IMR-90 (cell line): ENCODE measurements at regions not wholly inside any gene's neighbourhood (a gene's known extent, or its start where the extent isn't known, plus 50 kb on each side); places are given as distances from the start of the nearest gene placed in this dataset.
A peak's percentile ranks its signal among the peaks of the same experiment; 100 is the strongest.

Source experiments
- ATAC-seq: fragments of 200-7000 bp; cut with Tn5 transposase; 2 replicates; pipeline ENCODE4 v1.9.1; 2020; ENCODE audit warnings: low read depth, mild to moderate bottlenecking, moderate library complexity
- BruUV-seq: library from RNA; stranded (reverse); fragments of 400-500 nt; replicated peaks from 2 replicates; lab custom pipeline; 2021; lab: Mats Ljungman, UMichigan
- CTCF ChIA-PET: fragments of 300-600 bp; formaldehyde crosslinking; extraction: SDS; loops from one replicate; lab custom pipeline; 2021; ENCODE audit warnings: antibody characterized with exemption; lab: Yijun Ruan, JAX
- POLR2A ChIA-PET: fragments of 300-600 bp; sonication (Branson Sonifier 250); formaldehyde crosslinking; loops from one replicate; lab custom pipeline; 2022; ENCODE audit warnings: antibody characterized with exemption; ENCODE audit not compliant: unreplicated experiment; lab: Charles Lee
- DNase-seq: peaks from one replicate; pipeline ENCODE4 v3.0.0; 2013
- H2AFZ ChIP-seq: replicated peaks from 2 replicates; pipeline ENCODE3; 2013; ENCODE audit warnings: low read length, mild to moderate bottlenecking; ENCODE audit not compliant: poor library complexity
- H2AK5ac ChIP-seq: 2 replicates; pipeline ENCODE4 v1.6.1; 2013; ENCODE audit warnings: low read depth, low read length, inconsistent platforms
- H2AK9ac ChIP-seq: replicated peaks from 2 replicates; pipeline ENCODE3; 2013; ENCODE audit warnings: mild to moderate bottlenecking, low read depth, low read length, moderate library complexity; ENCODE audit not compliant: poor library complexity
- H2BK120ac ChIP-seq: 2 replicates; pipeline ENCODE4 v1.6.1; 2013; ENCODE audit warnings: low read depth, low read length, inconsistent platforms
- H2BK15ac ChIP-seq: 3 replicates; pipeline ENCODE4 v1.6.1; 2013; ENCODE audit warnings: low read depth, low read length, inconsistent platforms
- H2BK20ac ChIP-seq: 2 replicates; pipeline ENCODE4 v1.6.1; 2013; ENCODE audit warnings: low read depth, mild to moderate bottlenecking, inconsistent platforms, low read length, moderate library complexity
- H2BK5ac ChIP-seq: 2 replicates; pipeline ENCODE4 v1.6.1; 2013; ENCODE audit warnings: mild to moderate bottlenecking, low read depth, low read length, inconsistent platforms; ENCODE audit not compliant: poor library complexity, severe bottlenecking
- H3K14ac ChIP-seq: replicated peaks from 2 replicates; pipeline ENCODE4 v1.6.1; 2013; ENCODE audit warnings: low read depth, low read length, inconsistent platforms
- H3K18ac ChIP-seq: 2 replicates; pipeline ENCODE4 v1.6.1; 2013; ENCODE audit warnings: low read depth, low read length, control low read depth
- H3K23ac ChIP-seq: 2 replicates; pipeline ENCODE4 v1.6.1; 2013; ENCODE audit warnings: low read depth, low read length, inconsistent platforms
- H3K27ac ChIP-seq: 2 replicates; pipeline ENCODE4 v1.5.1; 2013; ENCODE audit warnings: mild to moderate bottlenecking, control low read depth, low read length; ENCODE audit not compliant: insufficient read depth
- H3K27me3 ChIP-seq: 2 replicates; pipeline ENCODE4 v1.6.1; 2013; ENCODE audit warnings: low read length; ENCODE audit not compliant: control insufficient read depth, insufficient read depth
- H3K36me3 ChIP-seq: 2 replicates; pipeline ENCODE4 v1.6.1; 2013; ENCODE audit warnings: low read length, mixed read lengths; ENCODE audit not compliant: control insufficient read depth, insufficient read depth
- H3K4ac ChIP-seq: 2 replicates; pipeline ENCODE4 v1.6.1; 2013; ENCODE audit warnings: low read depth, low read length, inconsistent platforms
- H3K4me1 ChIP-seq: 2 replicates; pipeline ENCODE4 v1.6.1; 2013; ENCODE audit warnings: low read length, mixed read lengths; ENCODE audit not compliant: control insufficient read depth, insufficient read depth
- H3K4me2 ChIP-seq: 2 replicates; pipeline ENCODE4 v1.6.1; 2013; ENCODE audit warnings: low read depth, mild to moderate bottlenecking, control low read depth, low read length, moderate library complexity
- H3K4me3 ChIP-seq: 2 replicates; pipeline ENCODE4 v1.5.1; 2013; ENCODE audit warnings: low read depth, mild to moderate bottlenecking, control low read depth, low read length, moderate library complexity; ENCODE audit not compliant: insufficient read depth
- H3K56ac ChIP-seq: 2 replicates; pipeline ENCODE4 v1.6.1; 2013; ENCODE audit warnings: low read length, inconsistent platforms; ENCODE audit not compliant: insufficient read depth; ENCODE audit errors: extremely low read depth
- H3K79me1 ChIP-seq, 2 experiments: 2 replicates each; pipeline ENCODE4 v1.6.1; 2013; ENCODE audit warnings: low read length in 2 of 2, inconsistent platforms in 1 of 2, low read depth in 1 of 2
- H3K9ac ChIP-seq: 2 replicates; pipeline ENCODE4 v1.6.1; 2013; ENCODE audit warnings: low read depth, low read length, control low read depth
- H3K9me1 ChIP-seq: 2 replicates; pipeline ENCODE4 v1.6.1; 2013; ENCODE audit warnings: low read length, inconsistent platforms; ENCODE audit not compliant: insufficient read depth
- H3K9me3 ChIP-seq: 2 replicates; pipeline ENCODE4 v1.6.1; 2013; ENCODE audit warnings: low read length; ENCODE audit not compliant: control insufficient read depth, insufficient read depth
- H4K20me1 ChIP-seq: 2 replicates; pipeline ENCODE4 v1.6.1; 2013; ENCODE audit warnings: low read length, inconsistent platforms; ENCODE audit not compliant: insufficient read depth
- H4K5ac ChIP-seq: 2 replicates; pipeline ENCODE4 v1.6.1; 2013; ENCODE audit warnings: mild to moderate bottlenecking, low read depth, low read length, control low read depth
- H4K8ac ChIP-seq, 2 experiments: 2 replicates each; pipeline ENCODE4 v1.6.1; 2013; ENCODE audit warnings: low read depth in 2 of 2, low read length in 2 of 2, control low read depth in 1 of 2, inconsistent platforms in 1 of 2
- H4K91ac ChIP-seq: 2 replicates; pipeline ENCODE4 v1.6.1; 2013; ENCODE audit warnings: low read depth, low read length, inconsistent platforms; ENCODE audit not compliant: insufficient read depth
- BHLHE40 ChIP-seq: fragments of 150-350 bp; IDR thresholded peaks from 2 replicates; pipeline ENCODE4 v1.6.1; 2016; ENCODE audit warnings: mild to moderate bottlenecking, low read depth, low read length
- CEBPB ChIP-seq: IDR thresholded peaks from 2 replicates; pipeline ENCODE4 v1.6.1; 2012; ENCODE audit warnings: low read depth, low read length, improper control_type of control experiment
- CHD1 ChIP-seq: IDR thresholded peaks from 2 replicates; pipeline ENCODE4 v1.6.1; 2012; ENCODE audit warnings: low read depth, low read length, improper control_type of control experiment
- FOS ChIP-seq: fragments of 150-350 bp; IDR thresholded peaks from 2 replicates; pipeline ENCODE4 v1.6.1; 2016; ENCODE audit warnings: low read depth, low read length
- MAFK ChIP-seq: IDR thresholded peaks from 2 replicates; pipeline ENCODE4 v1.6.1; 2012; ENCODE audit warnings: low read depth, low read length, improper control_type of control experiment
- MAZ ChIP-seq: IDR thresholded peaks from 2 replicates; pipeline ENCODE4 v1.6.1; 2012; ENCODE audit warnings: low read depth, mild to moderate bottlenecking, low read length, improper control_type of control experiment, moderate library complexity, borderline replicate concordance
- MXI1 ChIP-seq: IDR thresholded peaks from 2 replicates; pipeline ENCODE4 v1.6.1; 2012; ENCODE audit warnings: low read depth, mild to moderate bottlenecking, low read length, moderate library complexity, borderline replicate concordance
- POLR2A ChIP-seq: IDR thresholded peaks from 2 replicates; pipeline ENCODE4 v1.6.1; 2012; ENCODE audit warnings: mild to moderate bottlenecking, low read depth, low read length
- RCOR1 ChIP-seq: IDR thresholded peaks from 2 replicates; pipeline ENCODE4 v1.6.1; 2012; ENCODE audit warnings: mild to moderate bottlenecking, low read length, improper control_type of control experiment; ENCODE audit not compliant: insufficient replicate concordance
- SMC3 ChIP-seq: fragments of 150-350 bp; IDR thresholded peaks from 2 replicates; pipeline ENCODE4 v1.6.1; 2016; ENCODE audit warnings: low read depth, mild to moderate bottlenecking, antibody characterized with exemption, low read length, moderate library complexity
- WGBS, 2 experiments: methylation state at CpG; one replicate each; pipeline versions ENCODE4 v1.1.5 to v1.1.7; 2013; ENCODE audit warnings: missing lambda C conversion rate in 2 of 2; ENCODE audit not compliant: insufficient read length in 1 of 2; ENCODE audit errors: extremely low coverage in 2 of 2; 5-methylcytosine and 5-hydroxymethylcytosine counted together
- dilution Hi-C: fragments of 300-500 bp; cut with HindIII; formaldehyde crosslinking; loops from one replicate; pipeline ENCODE4 v1.14.3; 2018; ENCODE audit warnings: low sequenced_read_pairs; ENCODE audit not compliant: unreplicated experiment
- in situ Hi-C: fragments of 300-500 bp; cut with MboI; formaldehyde crosslinking; loops from 3 replicates; pipeline ENCODE4 v1.14.3; 2019; ENCODE audit warnings: low sequenced_read_pairs, inconsistent platforms, mixed read lengths
- intact Hi-C: fragments of 100-400 bp; cut with micrococcal nuclease; formaldehyde crosslinking; loops from 2 replicates; pipeline ENCODE4 v1.10.0; 2022
- TF ChIP-seq, protein P1 (sequence below): fragments of 150-350 bp; IDR thresholded peaks from 2 replicates; pipeline ENCODE4 v1.6.1; 2017; ENCODE audit warnings: mild to moderate bottlenecking, antibody characterized with exemption, low read length, low read depth
- TF ChIP-seq, protein P2 (sequence below): fragments of 150-350 bp; IDR thresholded peaks from 2 replicates; pipeline ENCODE4 v1.6.1; 2016; ENCODE audit warnings: low read depth, mild to moderate bottlenecking, low read length, moderate library complexity, borderline replicate concordance

DNA sequence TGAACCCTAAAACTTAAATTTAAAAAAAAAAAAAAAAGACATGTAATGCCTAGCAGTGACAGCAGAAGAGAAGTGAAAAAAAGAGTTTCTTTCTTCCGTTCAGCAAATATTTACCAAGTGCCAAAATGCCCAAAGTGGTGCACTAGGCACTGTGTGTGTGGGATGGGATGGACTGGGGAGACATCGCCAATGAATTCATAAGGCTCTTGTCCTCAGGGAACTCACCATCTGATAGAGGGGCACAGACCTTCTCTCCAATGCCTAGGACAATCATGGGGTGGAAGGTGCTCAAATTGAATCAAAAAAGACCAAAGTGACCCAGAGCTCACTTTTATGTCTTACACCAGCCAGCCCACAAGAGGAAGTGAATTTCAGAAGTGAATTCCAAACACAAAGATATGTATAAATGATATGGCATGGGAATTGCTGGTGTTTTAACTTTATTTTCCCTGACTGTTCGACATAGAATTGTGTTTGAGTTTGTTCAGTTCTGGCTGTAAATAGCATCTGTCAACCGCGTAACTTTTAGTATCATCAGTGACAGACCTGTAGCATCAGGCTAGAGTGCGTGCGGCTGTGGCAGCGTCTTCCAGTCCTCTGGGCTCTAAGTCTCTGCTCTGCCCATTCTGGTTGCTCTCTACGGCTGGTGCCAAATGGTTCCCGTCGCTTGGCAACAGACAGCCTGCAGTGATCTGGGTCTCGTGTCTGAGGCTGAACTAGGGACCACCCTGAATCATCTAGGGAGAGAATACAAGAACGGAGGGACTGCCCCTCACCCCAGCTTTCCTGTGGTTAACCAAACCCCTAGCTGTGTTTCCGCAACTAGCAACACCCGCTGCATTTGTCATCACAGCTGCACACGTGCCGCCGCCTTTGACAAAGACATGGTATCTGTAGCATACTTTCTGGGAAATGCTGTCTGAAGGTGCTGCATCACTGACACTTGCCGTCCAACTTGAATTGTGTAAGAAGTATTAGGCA is 154.0 kb upstream of the THBS1 start:
- no TSS peak for BruUV-seq
- in situ Hi-C loops (no loop called here), dilution Hi-C loops (no loop called here), intact Hi-C loops (no loop called here)
- Histone ChIP-seq H3K18ac (peak overlapping the region; percentile 25; the same call in 1 of the 2 replicates), H2BK5ac (no peak overlapping the region), H2BK120ac (peak overlapping the region; percentile 78), H3K27ac (no peak overlapping the region), H3K23ac (peak overlapping the region; percentile 73; the same call in 1 of the 2 replicates), H2AFZ (peak overlapping the region; percentile 68), H2AK9ac (peak overlapping the region; percentile 58), H4K5ac (0 out of 2 replicates have a peak overlapping the region, but pooled peaks have one; percentile 37), H3K4me3 (no peak overlapping the region), H3K9ac (no peak overlapping the region), H3K36me3 (no peaks in the 10 kb centered on the region), H4K20me1 (no peaks in the 10 kb centered on the region), H3K9me1 (peaks cover 6% of the 10 kb centered on the region; the same call in 1 of the 2 replicates), H3K4ac (peak overlapping the region; percentile 58; the same call in 1 of the 2 replicates), H4K8ac (peak overlapping the region in 1 of 2 experiments; percentile 37; a peak in 1 of 4 replicates), H3K79me1 (no peaks in the 10 kb centered on the region), H3K4me1 (peaks cover 12% of the 10 kb centered on the region), H3K27me3 (no peaks in the 10 kb centered on the region), H2BK15ac (peak overlapping the region; percentile 53; the same call in 1 of the 3 replicates), H3K9me3 (no peaks in the 10 kb centered on the region), H2BK20ac (peak overlapping the region; percentile 87), H2AK5ac (peak overlapping the region; percentile 87), H4K91ac (peak overlapping the region; percentile 40; the same call in 1 of the 2 replicates), H3K56ac (no peak overlapping the region), H3K4me2 (peak overlapping the region; percentile 4), H3K14ac (peak overlapping the region; percentile 24; the same call in 1 of the 2 replicates)
- DNase-seq (peak; percentile 84), ATAC-seq (peak; percentile 76)
- POLR2A ChIA-PET = no interaction called here
- CTCF ChIA-PET = interaction anchor here (1.1 to 1.2 kb wide), 2 partner anchors 35 to 48 kb away, joined by 3 read pairs; no protein-coding TSS in a partner anchor
- 31% methylated on average over 10 of the region's 19 CpGs; no CpG with 5 or more reads in 1 of the 2 experiments for WGBS, 2 experiments
- TF ChIP-seq BHLHE40 (peak; percentile 100), MAZ (peak; percentile 20; the same call in 1 of the 2 replicates), FOS (no peak), POLR2A (no peak), CEBPB (peak; percentile 72; the same call in 1 of the 2 replicates), RCOR1 (no peak), CHD1 (no peak), MAFK (no peak), MXI1 (peak; percentile 72; the same call in 1 of the 2 replicates), SMC3 (no peak)
- TF ChIP-seq, protein P1, sequence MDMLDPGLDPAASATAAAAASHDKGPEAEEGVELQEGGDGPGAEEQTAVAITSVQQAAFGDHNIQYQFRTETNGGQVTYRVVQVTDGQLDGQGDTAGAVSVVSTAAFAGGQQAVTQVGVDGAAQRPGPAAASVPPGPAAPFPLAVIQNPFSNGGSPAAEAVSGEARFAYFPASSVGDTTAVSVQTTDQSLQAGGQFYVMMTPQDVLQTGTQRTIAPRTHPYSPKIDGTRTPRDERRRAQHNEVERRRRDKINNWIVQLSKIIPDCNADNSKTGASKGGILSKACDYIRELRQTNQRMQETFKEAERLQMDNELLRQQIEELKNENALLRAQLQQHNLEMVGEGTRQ = peak; percentile 84
- TF ChIP-seq, protein P2, sequence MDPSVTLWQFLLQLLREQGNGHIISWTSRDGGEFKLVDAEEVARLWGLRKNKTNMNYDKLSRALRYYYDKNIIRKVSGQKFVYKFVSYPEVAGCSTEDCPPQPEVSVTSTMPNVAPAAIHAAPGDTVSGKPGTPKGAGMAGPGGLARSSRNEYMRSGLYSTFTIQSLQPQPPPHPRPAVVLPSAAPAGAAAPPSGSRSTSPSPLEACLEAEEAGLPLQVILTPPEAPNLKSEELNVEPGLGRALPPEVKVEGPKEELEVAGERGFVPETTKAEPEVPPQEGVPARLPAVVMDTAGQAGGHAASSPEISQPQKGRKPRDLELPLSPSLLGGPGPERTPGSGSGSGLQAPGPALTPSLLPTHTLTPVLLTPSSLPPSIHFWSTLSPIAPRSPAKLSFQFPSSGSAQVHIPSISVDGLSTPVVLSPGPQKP = no peak
